Endothelial cell of umbilical vein (primary cell): ENCODE measurements at regions not wholly inside any gene's neighbourhood (a gene's known extent, or its start where the extent isn't known, plus 50 kb on each side); places are given as distances from the start of the nearest gene placed in this dataset.

Source experiments
- BruUV-seq: library from RNA; stranded (reverse); fragments of 400-500 nt; replicated peaks from 2 replicates; lab custom pipeline; 2021; lab: Mats Ljungman, UMichigan
- CTCF ChIA-PET: fragments of 300-600, 350-600 bp; sonication (Branson Sonifier 250); formaldehyde crosslinking; loops from one replicate; lab custom pipeline; 2021; ENCODE audit warnings: antibody characterized with exemption, inconsistent platforms; lab: Charles Lee
- POLR2A ChIA-PET: fragments of 300-600, 350-600 bp; sonication (Branson Sonifier 250); formaldehyde crosslinking; loops from one replicate; lab custom pipeline; 2021; ENCODE audit warnings: antibody characterized with exemption, inconsistent platforms; lab: Charles Lee
- DNase-seq: peaks from one replicate; pipeline ENCODE4 v3.0.0-alpha.2; 2011; ENCODE audit warnings: low read depth, low spot score
- FAIRE-seq: peaks from 2 replicates; lab custom pipeline; 2011; peaks lifted over from hg19 to GRCh38; lab: Jason Lieb, UNC
- H2AFZ ChIP-seq: 2 replicates; pipeline ENCODE4 v1.6.0; 2012; ENCODE audit warnings: low read depth, low read length, control low read depth, inconsistent platforms
- H3K27ac ChIP-seq: 2 replicates; pipeline ENCODE4 v1.5.1; 2011; ENCODE audit warnings: low read depth, mild to moderate bottlenecking, control low read depth, low read length, moderate library complexity; ENCODE audit not compliant: insufficient read depth
- H3K27me3 ChIP-seq, 2 experiments: 2 replicates each; pipeline versions ENCODE4 v1.6.0 to v1.6.1; 2011; ENCODE audit warnings: low read length in 2 of 2, mixed read lengths in 1 of 2; ENCODE audit not compliant: control insufficient read depth in 2 of 2, insufficient read depth in 2 of 2
- H3K36me3 ChIP-seq, 2 experiments: 2 replicates in 1 of 2; 3 replicates in 1 of 2; pipeline ENCODE4 v1.5.1; 2011; ENCODE audit warnings: low read length in 2 of 2, mild to moderate bottlenecking in 1 of 2, moderate library complexity in 1 of 2; ENCODE audit not compliant: control insufficient read depth in 2 of 2, insufficient read depth in 2 of 2; ENCODE audit errors: extremely low read depth in 1 of 2
- H3K4me1 ChIP-seq: 3 replicates; pipeline ENCODE4 v1.5.1; 2011; ENCODE audit warnings: mild to moderate bottlenecking, low read length; ENCODE audit not compliant: control insufficient read depth, insufficient read depth; ENCODE audit errors: extremely low read depth
- H3K4me2 ChIP-seq: 2 replicates; pipeline ENCODE4 v1.6.1; 2011; ENCODE audit warnings: low read length, control low read depth, mixed read lengths; ENCODE audit not compliant: insufficient read depth
- H3K4me3 ChIP-seq, 3 experiments: fragments of 200-600 bp in 1 of 3; sonication (generic), shearing (Covaris generic) in 1 of 3; replicated peaks in 1 of 3; 2 replicates each; pipeline ENCODE4 v1.5.1; 2011 to 2016; ENCODE audit warnings: control low read depth in 3 of 3, low read length in 3 of 3, mild to moderate bottlenecking in 2 of 3, inconsistent platforms in 1 of 3, low read depth in 1 of 3, moderate library complexity in 1 of 3; ENCODE audit not compliant: insufficient read depth in 1 of 3
- H3K79me2 ChIP-seq: 2 replicates; pipeline ENCODE4 v1.6.0; 2012; ENCODE audit warnings: low read length, inconsistent platforms; ENCODE audit not compliant: control insufficient read depth, insufficient read depth
- H3K9ac ChIP-seq: replicated peaks from 2 replicates; pipeline ENCODE3; 2011; ENCODE audit warnings: low read length, control low read depth; ENCODE audit not compliant: insufficient read depth; ENCODE audit errors: extremely low read depth
- H3K9me1 ChIP-seq: replicated peaks from 3 replicates; pipeline ENCODE4 v1.6.0; 2011; ENCODE audit warnings: mild to moderate bottlenecking, low read length; ENCODE audit not compliant: control insufficient read depth, insufficient read depth; ENCODE audit errors: extremely low read depth
- H3K9me3 ChIP-seq: replicated peaks from 2 replicates; pipeline ENCODE4 v1.5.1; 2012; ENCODE audit warnings: low read length, inconsistent platforms; ENCODE audit not compliant: control insufficient read depth, insufficient read depth
- H4K20me1 ChIP-seq: replicated peaks from 2 replicates; pipeline ENCODE3; 2011; ENCODE audit warnings: mild to moderate bottlenecking, low read length; ENCODE audit not compliant: control insufficient read depth, insufficient read depth; ENCODE audit errors: extremely low read depth
- EZH2 ChIP-seq: IDR thresholded peaks from 2 replicates; pipeline ENCODE4 v1.6.1; 2012; ENCODE audit warnings: borderline replicate concordance, low read depth, mild to moderate bottlenecking, moderate library complexity, low read length, inconsistent platforms; ENCODE audit not compliant: severe bottlenecking
- FOS ChIP-seq: IDR thresholded peaks from 2 replicates; pipeline ENCODE4 v1.6.1; 2011; ENCODE audit warnings: mild to moderate bottlenecking, low read length, moderate library complexity, borderline replicate concordance; ENCODE audit not compliant: insufficient read depth
- JUN ChIP-seq: IDR thresholded peaks from 2 replicates; pipeline ENCODE4 v1.6.1; 2011; ENCODE audit warnings: borderline replicate concordance, low read depth; ENCODE audit not compliant: insufficient read length, insufficient read depth
- MYC ChIP-seq: IDR thresholded peaks from one replicate; pipeline ENCODE4 v1.6.1; 2011; ENCODE audit warnings: mild to moderate bottlenecking, low read depth, low read length
- POLR2A ChIP-seq: IDR thresholded peaks from 2 replicates; pipeline ENCODE4 v1.6.1; 2012; ENCODE audit warnings: low read depth, mild to moderate bottlenecking, control low read depth, low read length
- POLR2AphosphoS5 ChIP-seq: IDR thresholded peaks from 2 replicates; pipeline ENCODE4 v1.6.1; 2012; ENCODE audit warnings: low read depth, mild to moderate bottlenecking, control low read depth, low read length, moderate library complexity; ENCODE audit not compliant: insufficient read depth
- dilution Hi-C: fragments of 300-500 bp; cut with MboI; formaldehyde crosslinking; loops from one replicate; pipeline ENCODE4 v1.15.0; 2019; ENCODE audit warnings: low sequenced_read_pairs; ENCODE audit not compliant: extremely low pct_ligation_motif_present
- intact Hi-C: fragments of 100-400 bp; cut with micrococcal nuclease; formaldehyde crosslinking; loops from one replicate; pipeline ENCODE4 v1.10.0; 2022
- TF ChIP-seq, protein P1 (sequence below): IDR thresholded peaks from 2 replicates; pipeline ENCODE4 v1.6.1; 2011; ENCODE audit not compliant: insufficient read depth, insufficient read length
- TF ChIP-seq, protein P2 (sequence below), 2 donors: IDR thresholded peaks; 1 replicate in 1 of 2; 2 replicates in 1 of 2; pipeline ENCODE4 v1.5.1; 2011; ENCODE audit warnings: low read length in 2 of 2, mild to moderate bottlenecking in 2 of 2, moderate library complexity in 2 of 2, control low read depth in 1 of 2, inconsistent platforms in 1 of 2, low read depth in 1 of 2; ENCODE audit not compliant: insufficient read depth in 1 of 2; ENCODE audit errors: extremely low read depth in 1 of 2

DNA sequence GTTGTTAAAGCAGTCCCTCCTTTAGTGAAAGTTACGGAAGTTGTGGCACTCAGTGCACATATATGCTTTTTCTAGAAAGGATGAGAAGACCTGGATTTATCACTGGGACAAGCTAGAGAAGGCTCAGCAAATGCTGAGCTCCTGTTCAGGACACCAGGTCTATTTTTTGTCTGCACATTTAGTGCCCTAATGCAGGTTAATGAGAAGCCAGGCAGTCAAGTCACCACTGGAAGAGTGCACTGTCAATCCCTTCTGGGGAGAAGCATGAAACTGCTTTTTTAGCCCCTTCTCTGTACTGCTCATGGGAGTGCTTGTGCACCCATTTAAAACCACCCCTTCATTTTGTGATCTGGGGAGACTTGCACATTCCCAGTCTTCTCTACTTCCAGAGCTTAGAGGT lies 624.1 kb upstream of the USP24 start:
- no peak for FAIRE-seq
- intact Hi-C loops, result no loop called here
- H3K4me3 ChIP-seq, result no peak overlapping the region
- no peak overlapping the region for H3K9ac ChIP-seq
- CTCF ChIA-PET, result interaction anchor here (1.3 to 1.5 kb wide), 2 partner anchors 12 to 15 kb away, joined by 3 to 5 read pairs; no protein-coding TSS in a partner anchor
- dilution Hi-C loops, result no loop called here
- no peak overlapping the region for H3K4me2 ChIP-seq
- no peak for DNase-seq
- TF ChIP-seq MYC (no peak), FOS (no peak), EZH2 (no peak), POLR2A (no peak), POLR2AphosphoS5 (no peak), JUN (no peak)
- TF ChIP-seq, protein P1, sequence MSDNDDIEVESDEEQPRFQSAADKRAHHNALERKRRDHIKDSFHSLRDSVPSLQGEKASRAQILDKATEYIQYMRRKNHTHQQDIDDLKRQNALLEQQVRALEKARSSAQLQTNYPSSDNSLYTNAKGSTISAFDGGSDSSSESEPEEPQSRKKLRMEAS, result no peak
- TF ChIP-seq, protein P2, sequence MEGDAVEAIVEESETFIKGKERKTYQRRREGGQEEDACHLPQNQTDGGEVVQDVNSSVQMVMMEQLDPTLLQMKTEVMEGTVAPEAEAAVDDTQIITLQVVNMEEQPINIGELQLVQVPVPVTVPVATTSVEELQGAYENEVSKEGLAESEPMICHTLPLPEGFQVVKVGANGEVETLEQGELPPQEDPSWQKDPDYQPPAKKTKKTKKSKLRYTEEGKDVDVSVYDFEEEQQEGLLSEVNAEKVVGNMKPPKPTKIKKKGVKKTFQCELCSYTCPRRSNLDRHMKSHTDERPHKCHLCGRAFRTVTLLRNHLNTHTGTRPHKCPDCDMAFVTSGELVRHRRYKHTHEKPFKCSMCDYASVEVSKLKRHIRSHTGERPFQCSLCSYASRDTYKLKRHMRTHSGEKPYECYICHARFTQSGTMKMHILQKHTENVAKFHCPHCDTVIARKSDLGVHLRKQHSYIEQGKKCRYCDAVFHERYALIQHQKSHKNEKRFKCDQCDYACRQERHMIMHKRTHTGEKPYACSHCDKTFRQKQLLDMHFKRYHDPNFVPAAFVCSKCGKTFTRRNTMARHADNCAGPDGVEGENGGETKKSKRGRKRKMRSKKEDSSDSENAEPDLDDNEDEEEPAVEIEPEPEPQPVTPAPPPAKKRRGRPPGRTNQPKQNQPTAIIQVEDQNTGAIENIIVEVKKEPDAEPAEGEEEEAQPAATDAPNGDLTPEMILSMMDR (IDR thresholded peaks at IDR 0.05; ENCODE audit: extremely low read depth in 1 of 2, insufficient read depth in 1 of 2, low read depth in 1 of 2, low read length in 2 of 2), result no peak
- no peak overlapping the region for H2AFZ ChIP-seq
- H3K4me1 ChIP-seq, result no peaks in the 10 kb centered on the region
- H3K27me3 ChIP-seq, result no peaks in the 10 kb centered on the region
- H3K79me2 ChIP-seq, result no peaks in the 10 kb centered on the region
- H3K9me1 ChIP-seq, result no peaks in the 10 kb centered on the region
- no TSS peak for BruUV-seq
- no peak overlapping the region for H3K27ac ChIP-seq
- no peaks in the 10 kb centered on the region for H4K20me1 ChIP-seq
- POLR2A ChIA-PET, result no interaction called here
- H3K36me3 ChIP-seq, result no peaks in the 10 kb centered on the region
- H3K9me3 ChIP-seq, result no peaks in the 10 kb centered on the region
